OCI-LY3 (cell line): ENCODE measurements at regions not wholly inside any gene's neighbourhood (a gene's known extent, or its start where the extent isn't known, plus 50 kb on each side); places are given as distances from the start of the nearest gene placed in this dataset.
A peak's percentile ranks its signal among the peaks of the same experiment; 100 is the strongest.

Experiments
- H2AFZ ChIP-seq: fragments of 200-600, 300-600 bp; shearing (Covaris generic); 2 replicates; pipeline ENCODE4 v1.6.0; 2014; ENCODE audit warnings: antibody characterized with exemption, low read depth, low read length
- H3K27ac ChIP-seq: fragments of 200-600, 300-600 bp; sonication (generic); 2 replicates; pipeline ENCODE4 v1.5.1; 2014; ENCODE audit warnings: mild to moderate bottlenecking, low read length, moderate library complexity, mixed read lengths
- H3K27me3 ChIP-seq: fragments of 200-600, 300-600 bp; sonication (generic); 2 replicates; pipeline ENCODE4 v1.6.1; 2014; ENCODE audit warnings: low read depth, low read length, mixed read lengths
- H3K36me3 ChIP-seq: fragments of 200-600, 300-600 bp; sonication (generic); replicated peaks from 2 replicates; pipeline ENCODE3; 2014; ENCODE audit warnings: low read depth, low read length, mixed read lengths
- H3K4me1 ChIP-seq: fragments of 300-600, 200-600 bp; sonication (generic); 2 replicates; pipeline ENCODE4 v1.6.1; 2014; ENCODE audit warnings: low read length, mixed read lengths
- H3K4me2 ChIP-seq: fragments of 200-600, 300-600 bp; sonication (generic); 2 replicates; pipeline ENCODE4 v1.6.1; 2014; ENCODE audit warnings: low read length, mixed read lengths
- H3K4me3 ChIP-seq: fragments of 300-600, 200-600 bp; sonication (generic); 2 replicates; pipeline ENCODE4 v1.5.1; 2014; ENCODE audit warnings: antibody characterized with exemption, mild to moderate bottlenecking, low read length, moderate library complexity
- H3K79me2 ChIP-seq: fragments of 300-600, 200-600 bp; shearing (Covaris generic); 2 replicates; pipeline ENCODE4 v1.6.1; 2014; ENCODE audit warnings: mild to moderate bottlenecking, low read length, mixed read lengths
- H3K9ac ChIP-seq: fragments of 300-600, 200-600 bp; shearing (Covaris generic); 2 replicates; pipeline ENCODE4 v1.6.0; 2014; ENCODE audit warnings: mild to moderate bottlenecking, low read length, moderate library complexity
- H3K9me3 ChIP-seq: fragments of 200-600, 300-600 bp; shearing (Covaris generic); 2 replicates; pipeline ENCODE4 v1.6.1; 2014; ENCODE audit warnings: low read length, mixed read lengths; ENCODE audit not compliant: insufficient read depth
- H4K20me1 ChIP-seq: fragments of 200-600, 300-600 bp; sonication (generic); 2 replicates; pipeline ENCODE4 v1.6.1; 2016; ENCODE audit warnings: low read length, mixed read lengths; ENCODE audit not compliant: insufficient read depth
- EZH2phosphoT487 ChIP-seq: fragments of 200-600 bp; shearing (Covaris generic); IDR thresholded peaks from 2 replicates; pipeline ENCODE4 v1.6.1; 2018; ENCODE audit warnings: antibody characterized with exemption, mixed run types, low read depth
- TF ChIP-seq, protein P1 (sequence below): fragments of 200-600, 300-600 bp; sonication (generic); IDR thresholded peaks from 2 replicates; pipeline ENCODE4 v1.5.1; 2014; ENCODE audit warnings: antibody characterized with exemption, low read length, low read depth

DNA sequence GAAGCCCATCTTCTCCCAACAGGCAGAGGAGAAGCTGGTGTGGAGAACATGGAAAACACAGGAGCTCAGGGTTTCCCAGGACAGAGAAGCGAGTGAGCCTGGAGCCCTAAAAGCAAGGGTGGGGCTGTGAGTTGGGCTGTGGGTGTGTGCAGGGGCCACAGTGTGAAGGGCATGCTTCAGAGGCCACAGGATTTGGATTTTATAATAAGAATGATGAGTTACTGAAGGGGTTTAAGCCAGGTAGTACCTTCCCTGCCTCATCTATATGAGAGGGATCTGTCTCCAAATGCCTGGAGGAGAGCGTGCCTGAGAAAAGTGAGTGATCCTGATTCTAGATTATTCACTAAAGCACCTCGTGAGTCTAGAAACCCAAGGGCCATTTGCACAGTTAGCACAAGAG is 106.8 kb downstream of the VPREB1 start:
- no peaks in the 10 kb centered on the region for H4K20me1 ChIP-seq
- H3K4me3 ChIP-seq: no peak overlapping the region
- no peak overlapping the region for H2AFZ ChIP-seq
- H3K9ac ChIP-seq: no peak overlapping the region
- no peaks in the 10 kb centered on the region for H3K9me3 ChIP-seq
- H3K27ac ChIP-seq: no peak overlapping the region
- peaks cover 4% of the 10 kb centered on the region for H3K36me3 ChIP-seq
- H3K27me3 ChIP-seq: peaks cover 17% of the 10 kb centered on the region
- no peak overlapping the region for H3K4me2 ChIP-seq
- TF ChIP-seq, protein P1, sequence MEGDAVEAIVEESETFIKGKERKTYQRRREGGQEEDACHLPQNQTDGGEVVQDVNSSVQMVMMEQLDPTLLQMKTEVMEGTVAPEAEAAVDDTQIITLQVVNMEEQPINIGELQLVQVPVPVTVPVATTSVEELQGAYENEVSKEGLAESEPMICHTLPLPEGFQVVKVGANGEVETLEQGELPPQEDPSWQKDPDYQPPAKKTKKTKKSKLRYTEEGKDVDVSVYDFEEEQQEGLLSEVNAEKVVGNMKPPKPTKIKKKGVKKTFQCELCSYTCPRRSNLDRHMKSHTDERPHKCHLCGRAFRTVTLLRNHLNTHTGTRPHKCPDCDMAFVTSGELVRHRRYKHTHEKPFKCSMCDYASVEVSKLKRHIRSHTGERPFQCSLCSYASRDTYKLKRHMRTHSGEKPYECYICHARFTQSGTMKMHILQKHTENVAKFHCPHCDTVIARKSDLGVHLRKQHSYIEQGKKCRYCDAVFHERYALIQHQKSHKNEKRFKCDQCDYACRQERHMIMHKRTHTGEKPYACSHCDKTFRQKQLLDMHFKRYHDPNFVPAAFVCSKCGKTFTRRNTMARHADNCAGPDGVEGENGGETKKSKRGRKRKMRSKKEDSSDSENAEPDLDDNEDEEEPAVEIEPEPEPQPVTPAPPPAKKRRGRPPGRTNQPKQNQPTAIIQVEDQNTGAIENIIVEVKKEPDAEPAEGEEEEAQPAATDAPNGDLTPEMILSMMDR: no peak
- no peak for TF ChIP-seq EZH2phosphoT487
- H3K4me1 ChIP-seq: peaks cover 43% of the 10 kb centered on the region
- H3K79me2 ChIP-seq: no peaks in the 10 kb centered on the region

GRCh38 chr22:22352371-22352999 is 107.9 kb downstream of the VPREB1 start:
- Histone ChIP-seq H2AFZ (no peak overlapping the region), H3K4me1 (peaks cover 53% of the 10 kb centered on the region), H3K79me2 (peaks cover 6% of the 10 kb centered on the region), H3K4me2 (0 out of 2 replicates have a peak overlapping the region, but pooled peaks have one; percentile 16), H3K27me3 (peaks cover 17% of the 10 kb centered on the region), H3K9me3 (no peaks in the 10 kb centered on the region), H3K36me3 (peaks cover 4% of the 10 kb centered on the region), H4K20me1 (no peaks in the 10 kb centered on the region), H3K9ac (no peak overlapping the region), H3K4me3 (no peak overlapping the region), H3K27ac (no peak overlapping the region)
- TF ChIP-seq, protein P1: no peak
- TF ChIP-seq EZH2phosphoT487: no peak

DNA sequence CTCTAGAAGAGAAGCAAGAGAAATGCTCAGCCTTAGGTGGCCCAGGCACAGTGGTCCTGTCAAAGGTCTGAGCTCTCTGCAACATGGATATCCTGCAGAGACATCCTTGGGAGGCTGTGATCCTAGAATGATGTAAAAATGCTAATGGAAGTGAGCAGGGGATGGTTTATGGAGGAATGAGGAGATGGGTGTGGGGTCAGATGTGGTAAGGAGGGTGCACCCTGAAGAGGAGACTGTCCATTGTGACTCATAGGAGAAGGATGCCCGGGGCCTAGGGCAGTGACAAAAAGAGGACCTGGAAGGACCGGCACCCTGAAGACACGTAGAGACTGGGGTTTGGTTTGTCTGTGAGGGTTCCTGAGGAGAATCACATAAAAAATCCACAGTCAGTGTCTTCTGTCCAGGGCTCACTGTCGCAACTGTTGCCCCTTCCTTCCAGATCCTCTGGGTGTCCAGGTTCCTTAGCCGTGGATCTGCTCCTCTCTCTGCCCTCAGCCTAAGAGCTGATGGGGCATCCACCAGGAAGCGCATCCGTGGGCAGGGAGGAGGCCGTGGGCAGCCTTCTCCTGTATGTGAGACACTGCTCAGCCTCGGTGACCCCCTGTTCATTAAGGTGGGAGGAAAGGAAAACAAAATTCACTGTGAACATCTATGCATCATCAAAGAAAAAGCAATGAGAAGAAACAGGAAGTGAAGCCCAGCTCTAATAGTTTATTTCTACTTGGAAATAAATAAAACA is 110.7 kb downstream of the VPREB1 start:
- H3K79me2 ChIP-seq: peaks cover 6% of the 10 kb centered on the region
- H3K4me2 ChIP-seq: no peak overlapping the region
- H3K27ac ChIP-seq: peak overlapping the region; percentile 11; the same call in 1 of the 2 replicates
- H3K4me1 ChIP-seq: peaks cover 56% of the 10 kb centered on the region
- peaks cover 4% of the 10 kb centered on the region for H3K36me3 ChIP-seq
- TF ChIP-seq, protein P1: no peak
- no peak for TF ChIP-seq EZH2phosphoT487
- no peak overlapping the region for H2AFZ ChIP-seq
- H4K20me1 ChIP-seq: no peaks in the 10 kb centered on the region
- no peak overlapping the region for H3K4me3 ChIP-seq
- H3K9ac ChIP-seq: no peak overlapping the region
- H3K9me3 ChIP-seq: no peaks in the 10 kb centered on the region
- 0 out of 2 replicates have a peak, but pooled peaks cover 11% of the 10 kb centered on the region for H3K27me3 ChIP-seq

- peak overlapping the region; percentile 80 for H3K9ac ChIP-seq
- H4K20me1 ChIP-seq: no peaks in the 10 kb centered on the region
- TF ChIP-seq, protein P1: peak; percentile 79
- TF ChIP-seq EZH2phosphoT487: no peak
- H2AFZ ChIP-seq: no peak overlapping the region
- peak overlapping the region; percentile 68 for H3K4me3 ChIP-seq
- H3K79me2 ChIP-seq: peaks cover 6% of the 10 kb centered on the region
- H3K4me2 ChIP-seq: peak overlapping the region; percentile 84
- H3K36me3 ChIP-seq: peaks cover 4% of the 10 kb centered on the region
- 0 out of 2 replicates have a peak, but pooled peaks cover 5% of the 10 kb centered on the region for H3K27me3 ChIP-seq
- no peaks in the 10 kb centered on the region for H3K9me3 ChIP-seq
- peak overlapping the region; percentile 82 for H3K27ac ChIP-seq
- H3K4me1 ChIP-seq: peaks cover 56% of the 10 kb centered on the region
Measured at GRCh38 chr22:22357024-22357883, 112.7 kb downstream of the VPREB1 start.
